GM19438 (cell line): ENCODE measurements at regions not wholly inside any gene's neighbourhood (a gene's known extent, or its start where the extent isn't known, plus 50 kb on each side); places are given as distances from the start of the nearest gene placed in this dataset.

Experiments
- ATAC-seq: cut with Tn5 transposase; IDR thresholded peaks from one replicate; pipeline ENCODE4 v1.9.1; 2021; ENCODE audit warnings: low read depth; ENCODE audit not compliant: unreplicated experiment

GRCh38 chr6:140960566-140960965 lies 1172.2 kb upstream of the GJE1 start:
- no peak for ATAC-seq

GRCh38 chr6:140957386-140957785 lies 1175.3 kb upstream of the GJE1 start:
- no peak for ATAC-seq

- no peak for ATAC-seq
Measured at GRCh38 chr6:140956571-140957369, 1176.0 kb upstream of the GJE1 start.

- ATAC-seq = no peak
Measured at GRCh38 chr6:140940251-140940925, 1192.3 kb upstream of the GJE1 start.

- no peak for ATAC-seq
Measured at GRCh38 chr6:140932909-140933308, 1199.8 kb upstream of the GJE1 start.

- no peak for ATAC-seq
Measured at GRCh38 chr6:140931581-140931980, 1201.1 kb upstream of the GJE1 start.

- no peak for ATAC-seq
Measured at GRCh38 chr6:140929121-140929520, 1203.6 kb upstream of the GJE1 start.

GRCh38 chr6:140923048-140923447 lies 1209.7 kb upstream of the GJE1 start:
- ATAC-seq = no peak

GRCh38 chr6:140921366-140922226 lies 1211.1 kb upstream of the GJE1 start:
- no peak for ATAC-seq

GRCh38 chr6:140917911-140918310 lies 1214.8 kb upstream of the GJE1 start:
- ATAC-seq = no peak

GRCh38 chr6:140915551-140915950 lies 1217.2 kb upstream of the GJE1 start:
- ATAC-seq = no peak

GRCh38 chr6:140915103-140915502 lies 1217.6 kb upstream of the GJE1 start:
- ATAC-seq = no peak

GRCh38 chr6:140912686-140913085 lies 1220.0 kb upstream of the GJE1 start:
- ATAC-seq = no peak

GRCh38 chr6:140909625-140910024 lies 1223.1 kb upstream of the GJE1 start:
- ATAC-seq = no peak

- ATAC-seq = no peak
Measured at GRCh38 chr6:140909156-140909555, 1223.6 kb upstream of the GJE1 start.

- no peak for ATAC-seq
Measured at GRCh38 chr6:140908505-140908904, 1224.2 kb upstream of the GJE1 start.

- ATAC-seq = no peak
Measured at GRCh38 chr6:140907235-140907634, 1225.5 kb upstream of the GJE1 start.

GRCh38 chr6:140905724-140906123 lies 1227.0 kb upstream of the GJE1 start:
- no peak for ATAC-seq

- no peak for ATAC-seq
Measured at GRCh38 chr6:140905050-140905449, 1227.7 kb upstream of the GJE1 start.

GRCh38 chr6:140897804-140898573 lies 1234.7 kb upstream of the GJE1 start:
- no peak for ATAC-seq
